ENCODE measurements at regions not wholly inside any gene's neighbourhood (a gene's known extent, or its start where the extent isn't known, plus 50 kb on each side); places are given as distances from the start of the nearest gene placed in this dataset.

DNA sequence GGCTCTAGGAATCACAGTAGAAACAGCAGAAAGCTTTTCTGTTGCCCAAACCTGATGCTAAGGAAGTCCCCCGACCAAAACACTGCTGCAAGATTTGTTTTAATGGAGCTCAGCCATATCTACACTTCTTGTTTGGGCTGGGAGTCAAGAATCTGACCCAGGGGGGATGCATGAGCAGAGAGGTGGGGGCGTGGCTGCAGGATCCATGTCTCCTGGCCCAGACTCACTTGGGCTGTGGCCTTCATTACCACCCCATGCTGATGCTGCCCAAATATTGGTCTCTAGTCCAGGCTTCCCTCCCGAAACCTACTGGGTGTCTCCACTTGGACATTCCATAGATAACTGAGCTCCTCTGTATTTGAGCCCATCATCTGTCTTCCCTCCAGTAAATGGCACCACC lies 361.5 kb upstream of the LARGE1 start:
- Histone ChIP-seq H3K27me3 (ENCODE audit: low read length) (no peaks in the 10 kb centered on the region), H3K36me3 (ENCODE audit: low read length) (no peaks in the 10 kb centered on the region), H3K9ac (ENCODE audit: low read length) (no peak overlapping the region), H3K79me2 (ENCODE audit: insufficient read depth, low read length) (no peaks in the 10 kb centered on the region), H2AFZ (ENCODE audit: low read depth, low read length, severe bottlenecking) (no peak overlapping the region), H4K20me1 (ENCODE audit: low read depth, low read length) (no peaks in the 10 kb centered on the region), H3K9me2 (replicated peaks; ENCODE audit: insufficient read depth, low read length) (no peaks in the 10 kb centered on the region), H3K4me3 (ENCODE audit: insufficient read depth, low read length, poor library complexity, severe bottlenecking) (no peak overlapping the region), H3F3A (ENCODE audit: insufficient read depth) (no peaks in the 10 kb centered on the region), H3K27ac (ENCODE audit: low read depth, low read length) (no peak overlapping the region), H3K9me3 (ENCODE audit: insufficient read depth, low read length) (no peaks in the 10 kb centered on the region), H3K4me2 (ENCODE audit: low read depth, low read length, poor library complexity, severe bottlenecking) (no peak overlapping the region)
- TF ChIP-seq, protein P1, sequence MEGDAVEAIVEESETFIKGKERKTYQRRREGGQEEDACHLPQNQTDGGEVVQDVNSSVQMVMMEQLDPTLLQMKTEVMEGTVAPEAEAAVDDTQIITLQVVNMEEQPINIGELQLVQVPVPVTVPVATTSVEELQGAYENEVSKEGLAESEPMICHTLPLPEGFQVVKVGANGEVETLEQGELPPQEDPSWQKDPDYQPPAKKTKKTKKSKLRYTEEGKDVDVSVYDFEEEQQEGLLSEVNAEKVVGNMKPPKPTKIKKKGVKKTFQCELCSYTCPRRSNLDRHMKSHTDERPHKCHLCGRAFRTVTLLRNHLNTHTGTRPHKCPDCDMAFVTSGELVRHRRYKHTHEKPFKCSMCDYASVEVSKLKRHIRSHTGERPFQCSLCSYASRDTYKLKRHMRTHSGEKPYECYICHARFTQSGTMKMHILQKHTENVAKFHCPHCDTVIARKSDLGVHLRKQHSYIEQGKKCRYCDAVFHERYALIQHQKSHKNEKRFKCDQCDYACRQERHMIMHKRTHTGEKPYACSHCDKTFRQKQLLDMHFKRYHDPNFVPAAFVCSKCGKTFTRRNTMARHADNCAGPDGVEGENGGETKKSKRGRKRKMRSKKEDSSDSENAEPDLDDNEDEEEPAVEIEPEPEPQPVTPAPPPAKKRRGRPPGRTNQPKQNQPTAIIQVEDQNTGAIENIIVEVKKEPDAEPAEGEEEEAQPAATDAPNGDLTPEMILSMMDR (IDR thresholded peaks at IDR 0.05; ENCODE audit: insufficient read depth, low read length, poor library complexity, severe bottlenecking), result no peak
- TF ChIP-seq EZH2phosphoT487 (conservative IDR thresholded peaks at IDR 0.05; ENCODE audit: low read length), result no peak

DNA sequence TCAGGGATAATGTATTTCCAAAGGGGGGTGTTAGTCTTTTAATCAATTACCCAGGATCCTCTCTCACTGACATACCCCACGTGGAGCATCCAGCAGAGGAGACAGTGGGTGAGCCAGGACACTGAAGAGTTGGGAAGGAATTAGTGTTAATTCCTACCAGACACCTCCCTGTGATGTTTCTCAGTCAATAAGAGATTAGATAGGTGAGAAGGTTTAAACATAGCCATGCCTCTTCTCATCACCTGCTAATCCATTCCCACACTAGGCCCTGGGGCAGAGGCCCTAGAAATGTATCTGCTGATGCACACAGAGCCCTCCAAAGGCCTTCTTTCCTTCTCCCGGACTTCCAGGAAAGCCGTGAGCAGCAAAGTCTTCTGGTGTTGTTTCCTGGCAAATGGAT lies 363.6 kb upstream of the LARGE1 start:
- Histone ChIP-seq H3K9me3 (ENCODE audit: insufficient read depth, low read length) (no peaks in the 10 kb centered on the region), H3K9ac (ENCODE audit: low read length) (no peak overlapping the region), H3K4me2 (ENCODE audit: low read depth, low read length, poor library complexity, severe bottlenecking) (no peak overlapping the region), H3K4me3 (ENCODE audit: insufficient read depth, low read length, poor library complexity, severe bottlenecking) (no peak overlapping the region), H2AFZ (ENCODE audit: low read depth, low read length, severe bottlenecking) (no peak overlapping the region), H3K27me3 (ENCODE audit: low read length) (no peaks in the 10 kb centered on the region), H3F3A (ENCODE audit: insufficient read depth) (no peaks in the 10 kb centered on the region), H3K79me2 (ENCODE audit: insufficient read depth, low read length) (no peaks in the 10 kb centered on the region), H3K27ac (ENCODE audit: low read depth, low read length) (no peak overlapping the region), H3K36me3 (ENCODE audit: low read length) (no peaks in the 10 kb centered on the region), H3K9me2 (replicated peaks; ENCODE audit: insufficient read depth, low read length) (no peaks in the 10 kb centered on the region), H4K20me1 (ENCODE audit: low read depth, low read length) (no peaks in the 10 kb centered on the region)
- TF ChIP-seq, protein P1 (IDR thresholded peaks at IDR 0.05; ENCODE audit: insufficient read depth, low read length, poor library complexity, severe bottlenecking), result no peak
- TF ChIP-seq EZH2phosphoT487 (conservative IDR thresholded peaks at IDR 0.05; ENCODE audit: low read length), result no peak

DNA sequence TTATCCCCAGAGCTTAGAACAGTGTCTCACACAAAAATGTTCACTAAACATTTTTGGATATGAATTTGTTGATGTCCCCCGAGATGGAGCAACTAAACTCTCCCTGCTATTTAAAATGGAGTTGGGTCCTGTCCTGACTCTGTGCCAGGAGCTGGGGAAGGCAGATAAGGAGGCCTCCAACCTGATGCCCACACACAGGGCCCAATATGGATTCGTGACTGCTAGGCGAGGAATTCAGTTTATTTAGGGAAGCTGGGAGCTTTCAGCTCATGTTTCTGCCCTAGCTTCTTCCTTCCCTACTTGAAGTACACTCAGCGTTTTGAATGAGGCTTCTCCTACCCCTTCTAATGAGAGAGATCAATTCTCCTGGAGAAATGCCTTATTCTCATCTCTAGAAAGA lies 373.0 kb upstream of the LARGE1 start:
- H3F3A ChIP-seq (ENCODE audit: insufficient read depth), result no peaks in the 10 kb centered on the region
- H3K36me3 ChIP-seq (ENCODE audit: low read length), result no peaks in the 10 kb centered on the region
- H3K9ac ChIP-seq (ENCODE audit: low read length), result no peak overlapping the region
- H3K9me2 ChIP-seq (replicated peaks; ENCODE audit: insufficient read depth, low read length), result no peaks in the 10 kb centered on the region
- no peaks in the 10 kb centered on the region for H3K27me3 ChIP-seq (ENCODE audit: low read length)
- TF ChIP-seq, protein P1 (IDR thresholded peaks at IDR 0.05; ENCODE audit: insufficient read depth, low read length, poor library complexity, severe bottlenecking), result no peak
- no peak for TF ChIP-seq EZH2phosphoT487 (conservative IDR thresholded peaks at IDR 0.05; ENCODE audit: low read length)
- H3K4me2 ChIP-seq (ENCODE audit: low read depth, low read length, poor library complexity, severe bottlenecking), result no peak overlapping the region
- H3K4me3 ChIP-seq (ENCODE audit: insufficient read depth, low read length, poor library complexity, severe bottlenecking), result no peak overlapping the region
- no peak overlapping the region for H3K27ac ChIP-seq (ENCODE audit: low read depth, low read length)
- no peak overlapping the region for H2AFZ ChIP-seq (ENCODE audit: low read depth, low read length, severe bottlenecking)
- H3K79me2 ChIP-seq (ENCODE audit: insufficient read depth, low read length), result no peaks in the 10 kb centered on the region
- no peaks in the 10 kb centered on the region for H4K20me1 ChIP-seq (ENCODE audit: low read depth, low read length)
- no peaks in the 10 kb centered on the region for H3K9me3 ChIP-seq (ENCODE audit: insufficient read depth, low read length)

All from SU-DHL-6 (cell line).